Vagina (tissue), 2 donors: ENCODE measurements at regions not wholly inside any gene's neighbourhood (a gene's known extent, or its start where the extent isn't known, plus 50 kb on each side); places are given as distances from the start of the nearest gene placed in this dataset.

Source experiments
- POLR2AphosphoS5 ChIP-seq, 2 donors: sonication (generic); formaldehyde crosslinking; IDR thresholded peaks; one replicate each; pipeline ENCODE4 v1.9.0; 2017; ENCODE audit warnings: antibody characterized with exemption in 2 of 2, mild to moderate bottlenecking in 2 of 2, low read depth in 1 of 2; ENCODE audit not compliant: insufficient read depth in 1 of 2
- TF ChIP-seq, protein P1 (sequence below), 3 experiments: fragments of 450-650 bp in 2 of 3; fragments of 200-600 bp in 1 of 3; sonication (generic) in 1 of 3; IDR thresholded peaks; one replicate each; pipeline ENCODE4 v1.5.1; 2017 to 2019; ENCODE audit warnings: antibody characterized with exemption in 3 of 3, mild to moderate bottlenecking in 2 of 3, moderate library complexity in 2 of 3

DNA sequence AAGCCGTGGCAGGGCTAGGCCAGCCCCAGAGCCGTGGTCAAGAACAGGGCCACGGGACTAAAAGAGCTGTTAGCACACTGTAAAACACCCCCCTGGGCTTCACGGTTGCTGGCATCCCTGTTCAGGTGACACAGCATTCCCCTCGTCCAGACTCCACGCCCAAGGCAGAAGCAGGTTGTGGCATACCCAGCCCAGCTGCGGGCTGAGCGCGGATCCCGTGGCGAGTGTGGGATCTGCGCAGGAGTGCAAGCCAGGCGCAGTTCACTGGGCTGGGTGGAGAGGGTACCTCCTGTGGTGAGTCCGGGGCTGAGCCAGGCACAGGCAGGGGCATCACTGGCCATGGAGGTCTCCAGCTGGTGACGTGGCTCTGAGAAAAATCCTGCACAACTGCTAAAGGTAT is 199.1 kb downstream of the FZD1 start:
- TF ChIP-seq, protein P1, sequence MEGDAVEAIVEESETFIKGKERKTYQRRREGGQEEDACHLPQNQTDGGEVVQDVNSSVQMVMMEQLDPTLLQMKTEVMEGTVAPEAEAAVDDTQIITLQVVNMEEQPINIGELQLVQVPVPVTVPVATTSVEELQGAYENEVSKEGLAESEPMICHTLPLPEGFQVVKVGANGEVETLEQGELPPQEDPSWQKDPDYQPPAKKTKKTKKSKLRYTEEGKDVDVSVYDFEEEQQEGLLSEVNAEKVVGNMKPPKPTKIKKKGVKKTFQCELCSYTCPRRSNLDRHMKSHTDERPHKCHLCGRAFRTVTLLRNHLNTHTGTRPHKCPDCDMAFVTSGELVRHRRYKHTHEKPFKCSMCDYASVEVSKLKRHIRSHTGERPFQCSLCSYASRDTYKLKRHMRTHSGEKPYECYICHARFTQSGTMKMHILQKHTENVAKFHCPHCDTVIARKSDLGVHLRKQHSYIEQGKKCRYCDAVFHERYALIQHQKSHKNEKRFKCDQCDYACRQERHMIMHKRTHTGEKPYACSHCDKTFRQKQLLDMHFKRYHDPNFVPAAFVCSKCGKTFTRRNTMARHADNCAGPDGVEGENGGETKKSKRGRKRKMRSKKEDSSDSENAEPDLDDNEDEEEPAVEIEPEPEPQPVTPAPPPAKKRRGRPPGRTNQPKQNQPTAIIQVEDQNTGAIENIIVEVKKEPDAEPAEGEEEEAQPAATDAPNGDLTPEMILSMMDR (IDR thresholded peaks at IDR 0.05), result no peak
- TF ChIP-seq POLR2AphosphoS5 (IDR thresholded peaks at IDR 0.05; ENCODE audit: insufficient read depth in 1 of 2, low read depth in 1 of 2), result no peak
